ENCODE measurements at regions not wholly inside any gene's neighbourhood (a gene's known extent, or its start where the extent isn't known, plus 50 kb on each side); places are given as distances from the start of the nearest gene placed in this dataset.

DNA sequence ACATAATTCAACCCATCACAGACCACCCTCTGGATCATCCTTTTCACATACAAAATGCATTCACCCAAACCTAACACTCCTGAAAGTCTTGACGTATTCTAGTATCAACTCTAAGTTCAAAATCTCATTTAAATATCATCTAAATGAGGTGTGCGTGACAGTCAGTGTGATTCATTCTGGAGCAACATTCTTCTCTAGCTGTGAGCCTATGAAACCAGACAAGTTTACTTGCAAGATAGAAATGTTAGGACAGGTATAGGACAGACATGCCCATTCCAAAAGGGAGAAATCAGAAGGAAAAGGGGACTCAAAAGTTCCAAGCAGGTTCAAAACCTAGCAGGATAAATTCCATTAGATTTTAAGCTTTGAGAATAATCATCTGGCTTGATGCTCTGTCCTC is 329.7 kb downstream of the CD83 start:
- Histone ChIP-seq H3K27me3 (ENCODE audit: insufficient read depth, poor library complexity, severe bottlenecking) (no peaks in the 10 kb centered on the region), H3K27ac (replicated peaks) (no peak overlapping the region), H3K4me3 (replicated peaks; ENCODE audit: insufficient read depth, low read length) (no peak overlapping the region)
- no peak for DNase-seq (ENCODE audit: low read depth in 1 of 2, low spot score in 1 of 2)
- TF ChIP-seq, protein P1, sequence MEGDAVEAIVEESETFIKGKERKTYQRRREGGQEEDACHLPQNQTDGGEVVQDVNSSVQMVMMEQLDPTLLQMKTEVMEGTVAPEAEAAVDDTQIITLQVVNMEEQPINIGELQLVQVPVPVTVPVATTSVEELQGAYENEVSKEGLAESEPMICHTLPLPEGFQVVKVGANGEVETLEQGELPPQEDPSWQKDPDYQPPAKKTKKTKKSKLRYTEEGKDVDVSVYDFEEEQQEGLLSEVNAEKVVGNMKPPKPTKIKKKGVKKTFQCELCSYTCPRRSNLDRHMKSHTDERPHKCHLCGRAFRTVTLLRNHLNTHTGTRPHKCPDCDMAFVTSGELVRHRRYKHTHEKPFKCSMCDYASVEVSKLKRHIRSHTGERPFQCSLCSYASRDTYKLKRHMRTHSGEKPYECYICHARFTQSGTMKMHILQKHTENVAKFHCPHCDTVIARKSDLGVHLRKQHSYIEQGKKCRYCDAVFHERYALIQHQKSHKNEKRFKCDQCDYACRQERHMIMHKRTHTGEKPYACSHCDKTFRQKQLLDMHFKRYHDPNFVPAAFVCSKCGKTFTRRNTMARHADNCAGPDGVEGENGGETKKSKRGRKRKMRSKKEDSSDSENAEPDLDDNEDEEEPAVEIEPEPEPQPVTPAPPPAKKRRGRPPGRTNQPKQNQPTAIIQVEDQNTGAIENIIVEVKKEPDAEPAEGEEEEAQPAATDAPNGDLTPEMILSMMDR (IDR thresholded peaks at IDR 0.05; ENCODE audit: insufficient read depth, low read length) = no peak
- no peak for TF ChIP-seq POLR2AphosphoS5 (IDR thresholded peaks at IDR 0.05; ENCODE audit: low read depth)
- TF ChIP-seq SPI1 (IDR thresholded peaks at IDR 0.05; ENCODE audit: borderline replicate concordance, low read depth) = no peak
- TF ChIP-seq GABPA (IDR thresholded peaks at IDR 0.05; ENCODE audit: low read depth) = no peak
- TF ChIP-seq, protein P2, sequence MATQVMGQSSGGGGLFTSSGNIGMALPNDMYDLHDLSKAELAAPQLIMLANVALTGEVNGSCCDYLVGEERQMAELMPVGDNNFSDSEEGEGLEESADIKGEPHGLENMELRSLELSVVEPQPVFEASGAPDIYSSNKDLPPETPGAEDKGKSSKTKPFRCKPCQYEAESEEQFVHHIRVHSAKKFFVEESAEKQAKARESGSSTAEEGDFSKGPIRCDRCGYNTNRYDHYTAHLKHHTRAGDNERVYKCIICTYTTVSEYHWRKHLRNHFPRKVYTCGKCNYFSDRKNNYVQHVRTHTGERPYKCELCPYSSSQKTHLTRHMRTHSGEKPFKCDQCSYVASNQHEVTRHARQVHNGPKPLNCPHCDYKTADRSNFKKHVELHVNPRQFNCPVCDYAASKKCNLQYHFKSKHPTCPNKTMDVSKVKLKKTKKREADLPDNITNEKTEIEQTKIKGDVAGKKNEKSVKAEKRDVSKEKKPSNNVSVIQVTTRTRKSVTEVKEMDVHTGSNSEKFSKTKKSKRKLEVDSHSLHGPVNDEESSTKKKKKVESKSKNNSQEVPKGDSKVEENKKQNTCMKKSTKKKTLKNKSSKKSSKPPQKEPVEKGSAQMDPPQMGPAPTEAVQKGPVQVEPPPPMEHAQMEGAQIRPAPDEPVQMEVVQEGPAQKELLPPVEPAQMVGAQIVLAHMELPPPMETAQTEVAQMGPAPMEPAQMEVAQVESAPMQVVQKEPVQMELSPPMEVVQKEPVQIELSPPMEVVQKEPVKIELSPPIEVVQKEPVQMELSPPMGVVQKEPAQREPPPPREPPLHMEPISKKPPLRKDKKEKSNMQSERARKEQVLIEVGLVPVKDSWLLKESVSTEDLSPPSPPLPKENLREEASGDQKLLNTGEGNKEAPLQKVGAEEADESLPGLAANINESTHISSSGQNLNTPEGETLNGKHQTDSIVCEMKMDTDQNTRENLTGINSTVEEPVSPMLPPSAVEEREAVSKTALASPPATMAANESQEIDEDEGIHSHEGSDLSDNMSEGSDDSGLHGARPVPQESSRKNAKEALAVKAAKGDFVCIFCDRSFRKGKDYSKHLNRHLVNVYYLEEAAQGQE (IDR thresholded peaks at IDR 0.05; ENCODE audit: insufficient replicate concordance, low read depth) = no peak

GRCh38 chr6:14448246-14448645 is 330.7 kb downstream of the CD83 start:
- no peak for DNase-seq (ENCODE audit: low read depth in 1 of 2, low spot score in 1 of 2)
- Histone ChIP-seq H3K4me3 (replicated peaks; ENCODE audit: insufficient read depth, low read length) (no peak overlapping the region), H3K27me3 (ENCODE audit: insufficient read depth, poor library complexity, severe bottlenecking) (no peaks in the 10 kb centered on the region), H3K27ac (replicated peaks) (no peak overlapping the region)
- TF ChIP-seq SPI1 (IDR thresholded peaks at IDR 0.05; ENCODE audit: borderline replicate concordance, low read depth) (no peak), GABPA (IDR thresholded peaks at IDR 0.05; ENCODE audit: low read depth) (no peak), POLR2AphosphoS5 (IDR thresholded peaks at IDR 0.05; ENCODE audit: low read depth) (no peak)
- TF ChIP-seq, protein P2 (IDR thresholded peaks at IDR 0.05; ENCODE audit: insufficient replicate concordance, low read depth) = no peak
- TF ChIP-seq, protein P1 (IDR thresholded peaks at IDR 0.05; ENCODE audit: insufficient read depth, low read length) = no peak

- H3K27me3 ChIP-seq (ENCODE audit: insufficient read depth, poor library complexity, severe bottlenecking) = no peaks in the 10 kb centered on the region
- TF ChIP-seq, protein P2 (IDR thresholded peaks at IDR 0.05; ENCODE audit: insufficient replicate concordance, low read depth) = no peak
- no peak for TF ChIP-seq POLR2AphosphoS5 (IDR thresholded peaks at IDR 0.05; ENCODE audit: low read depth)
- no peak for TF ChIP-seq GABPA (IDR thresholded peaks at IDR 0.05; ENCODE audit: low read depth)
- TF ChIP-seq, protein P1 (IDR thresholded peaks at IDR 0.05; ENCODE audit: insufficient read depth, low read length) = no peak
- TF ChIP-seq SPI1 (IDR thresholded peaks at IDR 0.05; ENCODE audit: borderline replicate concordance, low read depth) = no peak
- H3K27ac ChIP-seq (replicated peaks) = peak overlapping the region; percentile 24; the same call in 1 of the 2 replicates
- H3K4me3 ChIP-seq (replicated peaks; ENCODE audit: insufficient read depth, low read length) = no peak overlapping the region
- no peak for DNase-seq (ENCODE audit: low read depth in 1 of 2, low spot score in 1 of 2)
Measured at GRCh38 chr6:14450133-14450504, 332.5 kb downstream of the CD83 start.

Measured in HL-60 (cell line).